HCT116 (cell line): ENCODE measurements at regions not wholly inside any gene's neighbourhood (a gene's known extent, or its start where the extent isn't known, plus 50 kb on each side); places are given as distances from the start of the nearest gene placed in this dataset.

Source experiments
- EGR1 ChIP-seq: IDR thresholded peaks from 2 replicates; pipeline ENCODE4 v1.6.1; 2012; ENCODE audit warnings: low read depth
- EZH2 ChIP-seq: fragments of 200-600 bp; sonication (generic); IDR thresholded peaks from 2 replicates; pipeline ENCODE4 v1.6.1; 2017; ENCODE audit warnings: antibody characterized with exemption, mixed run types
- RAD21 ChIP-seq: IDR thresholded peaks from 2 replicates; pipeline ENCODE4 v1.6.1; 2012; ENCODE audit warnings: low read depth, mild to moderate bottlenecking
- SP1 ChIP-seq: IDR thresholded peaks from 2 replicates; pipeline ENCODE4 v1.6.1; 2012; ENCODE audit warnings: low read depth
- TCF7L2 ChIP-seq: IDR thresholded peaks from 2 replicates; pipeline ENCODE4 v1.7.0; 2011; ENCODE audit warnings: borderline replicate concordance, inconsistent platforms; ENCODE audit not compliant: insufficient read depth, insufficient read length; ENCODE audit errors: extremely low read depth
- ZFX ChIP-seq: fragments of 450-650 bp; IDR thresholded peaks from 2 replicates; pipeline ENCODE4 v1.6.1; 2017
- TF ChIP-seq, protein P1 (sequence below), 3 experiments: fragments of 200-600 bp in 1 of 3; sonication (generic) in 1 of 3; IDR thresholded peaks in 2 of 3; conservative IDR thresholded peaks in 1 of 3; 2 replicates each; pipeline ENCODE4 v1.5.1; 2012 to 2017; ENCODE audit warnings: low read depth in 2 of 3, low read length in 2 of 3, antibody characterized with exemption in 1 of 3, borderline replicate concordance in 1 of 3, control low read depth in 1 of 3, mild to moderate bottlenecking in 1 of 3, mixed read lengths in 1 of 3, mixed run types in 1 of 3, moderate library complexity in 1 of 3; ENCODE audit not compliant: insufficient read depth in 1 of 3

DNA sequence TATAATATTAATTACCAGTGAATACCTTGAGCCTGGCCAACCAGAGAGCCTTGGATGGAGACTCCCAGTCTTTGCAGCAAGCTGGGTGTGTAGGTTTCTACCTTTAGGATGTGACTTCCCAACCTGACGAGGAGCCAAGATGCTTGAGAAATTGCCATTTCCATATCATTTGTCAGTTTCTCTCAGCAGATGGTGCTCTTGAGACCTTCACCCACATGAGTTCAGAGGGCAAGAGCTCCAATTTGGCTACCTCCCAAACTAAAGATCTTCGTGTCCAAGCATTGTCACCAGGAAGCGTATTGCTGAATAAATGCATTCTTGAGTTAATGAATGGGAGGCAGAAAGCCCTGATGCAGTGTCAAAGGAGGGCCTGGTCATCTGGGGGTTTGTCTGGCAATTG is 106.4 kb upstream of the TBX5 start:
- TF ChIP-seq ZFX (no peak), EZH2 (no peak), RAD21 (0 out of 2 replicates have a peak, but pooled peaks have one; percentile 7), SP1 (no peak), EGR1 (no peak), TCF7L2 (no peak)
- TF ChIP-seq, protein P1, sequence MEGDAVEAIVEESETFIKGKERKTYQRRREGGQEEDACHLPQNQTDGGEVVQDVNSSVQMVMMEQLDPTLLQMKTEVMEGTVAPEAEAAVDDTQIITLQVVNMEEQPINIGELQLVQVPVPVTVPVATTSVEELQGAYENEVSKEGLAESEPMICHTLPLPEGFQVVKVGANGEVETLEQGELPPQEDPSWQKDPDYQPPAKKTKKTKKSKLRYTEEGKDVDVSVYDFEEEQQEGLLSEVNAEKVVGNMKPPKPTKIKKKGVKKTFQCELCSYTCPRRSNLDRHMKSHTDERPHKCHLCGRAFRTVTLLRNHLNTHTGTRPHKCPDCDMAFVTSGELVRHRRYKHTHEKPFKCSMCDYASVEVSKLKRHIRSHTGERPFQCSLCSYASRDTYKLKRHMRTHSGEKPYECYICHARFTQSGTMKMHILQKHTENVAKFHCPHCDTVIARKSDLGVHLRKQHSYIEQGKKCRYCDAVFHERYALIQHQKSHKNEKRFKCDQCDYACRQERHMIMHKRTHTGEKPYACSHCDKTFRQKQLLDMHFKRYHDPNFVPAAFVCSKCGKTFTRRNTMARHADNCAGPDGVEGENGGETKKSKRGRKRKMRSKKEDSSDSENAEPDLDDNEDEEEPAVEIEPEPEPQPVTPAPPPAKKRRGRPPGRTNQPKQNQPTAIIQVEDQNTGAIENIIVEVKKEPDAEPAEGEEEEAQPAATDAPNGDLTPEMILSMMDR (IDR thresholded peaks at IDR 0.05 in 2 of 3, conservative IDR thresholded peaks at IDR 0.05 in 1 of 3; ENCODE audit: borderline replicate concordance in 1 of 3, insufficient read depth in 1 of 3, low read depth in 2 of 3, low read length in 2 of 3) = no peak
